IPS-18a (cell line): ENCODE measurements at regions not wholly inside any gene's neighbourhood (a gene's known extent, or its start where the extent isn't known, plus 50 kb on each side); places are given as distances from the start of the nearest gene placed in this dataset.

Source experiments
- H3K27ac ChIP-seq: one replicate; pipeline ENCODE4 v1.5.1; 2013; ENCODE audit warnings: low read length
- H3K27me3 ChIP-seq: one replicate; pipeline ENCODE4 v1.6.1; 2013; ENCODE audit warnings: mild to moderate bottlenecking, low read length; ENCODE audit not compliant: control insufficient read depth, insufficient read depth
- H3K36me3 ChIP-seq: one replicate; pipeline ENCODE4 v1.6.1; 2013; ENCODE audit warnings: low read depth, low read length; ENCODE audit not compliant: control insufficient read depth
- H3K4me1 ChIP-seq: one replicate; pipeline ENCODE4 v1.6.1; 2013; ENCODE audit warnings: low read depth, low read length; ENCODE audit not compliant: control insufficient read depth
- H3K4me3 ChIP-seq: one replicate; pipeline ENCODE4 v1.5.1; 2013; ENCODE audit warnings: low read length
- H3K9ac ChIP-seq: one replicate; pipeline ENCODE4 v1.6.1; 2013; ENCODE audit warnings: mild to moderate bottlenecking, low read length, moderate library complexity
- H3K9me3 ChIP-seq: one replicate; pipeline ENCODE4 v1.6.1; 2013; ENCODE audit warnings: low read depth, low read length; ENCODE audit not compliant: control insufficient read depth

GRCh38 chr18:75644871-75645270 lies 217.4 kb upstream of the SMIM21 start:
- no peak overlapping the region for H3K4me3 ChIP-seq
- no peaks in the 10 kb centered on the region for H3K9me3 ChIP-seq
- no peaks in the 10 kb centered on the region for H3K36me3 ChIP-seq
- H3K4me1 ChIP-seq, result no peaks in the 10 kb centered on the region
- H3K27me3 ChIP-seq, result no peaks in the 10 kb centered on the region
- H3K9ac ChIP-seq, result no peak overlapping the region
- no peak overlapping the region for H3K27ac ChIP-seq

GRCh38 chr18:75643083-75643482 lies 215.6 kb upstream of the SMIM21 start:
- H3K4me1 ChIP-seq, result peaks cover 11% of the 10 kb centered on the region
- no peak overlapping the region for H3K27ac ChIP-seq
- no peak overlapping the region for H3K9ac ChIP-seq
- no peaks in the 10 kb centered on the region for H3K9me3 ChIP-seq
- no peak overlapping the region for H3K4me3 ChIP-seq
- H3K36me3 ChIP-seq, result no peaks in the 10 kb centered on the region
- no peaks in the 10 kb centered on the region for H3K27me3 ChIP-seq

- H3K9ac ChIP-seq, result no peak overlapping the region
- no peaks in the 10 kb centered on the region for H3K27me3 ChIP-seq
- H3K9me3 ChIP-seq, result no peaks in the 10 kb centered on the region
- no peak overlapping the region for H3K4me3 ChIP-seq
- H3K36me3 ChIP-seq, result no peaks in the 10 kb centered on the region
- peaks cover 13% of the 10 kb centered on the region for H3K4me1 ChIP-seq
- no peak overlapping the region for H3K27ac ChIP-seq
Measured at GRCh38 chr18:75639472-75639831, 211.9 kb upstream of the SMIM21 start.

GRCh38 chr18:75638776-75639471 lies 211.4 kb upstream of the SMIM21 start:
- no peak overlapping the region for H3K27ac ChIP-seq
- H3K9me3 ChIP-seq, result no peaks in the 10 kb centered on the region
- peaks cover 13% of the 10 kb centered on the region for H3K4me1 ChIP-seq
- H3K4me3 ChIP-seq, result peak overlapping the region; percentile 32
- H3K36me3 ChIP-seq, result no peaks in the 10 kb centered on the region
- no peaks in the 10 kb centered on the region for H3K27me3 ChIP-seq
- H3K9ac ChIP-seq, result peak overlapping the region; percentile 55

GRCh38 chr18:75638223-75638775 lies 210.8 kb upstream of the SMIM21 start:
- Histone ChIP-seq H3K27ac (no peak overlapping the region), H3K9me3 (no peaks in the 10 kb centered on the region), H3K9ac (peak overlapping the region; percentile 55), H3K4me1 (peaks cover 13% of the 10 kb centered on the region), H3K27me3 (no peaks in the 10 kb centered on the region), H3K36me3 (no peaks in the 10 kb centered on the region), H3K4me3 (peak overlapping the region; percentile 32)

- H3K36me3 ChIP-seq, result no peaks in the 10 kb centered on the region
- no peak overlapping the region for H3K9ac ChIP-seq
- H3K27me3 ChIP-seq, result no peaks in the 10 kb centered on the region
Measured at GRCh38 chr18:75635096-75635495, 207.6 kb upstream of the SMIM21 start.

GRCh38 chr18:75625966-75626365 lies 198.5 kb upstream of the SMIM21 start:
- Histone ChIP-seq H3K27ac (no peak overlapping the region), H3K4me1 (no peaks in the 10 kb centered on the region), H3K9ac (no peak overlapping the region), H3K27me3 (no peaks in the 10 kb centered on the region), H3K9me3 (no peaks in the 10 kb centered on the region), H3K4me3 (no peak overlapping the region), H3K36me3 (no peaks in the 10 kb centered on the region)

More at GRCh38 chr18:75635096-75635495, 207.6 kb upstream of the SMIM21 start:
- no peak overlapping the region for H3K27ac ChIP-seq
- H3K4me3 ChIP-seq, result no peak overlapping the region
- peaks cover 13% of the 10 kb centered on the region for H3K4me1 ChIP-seq
- no peaks in the 10 kb centered on the region for H3K9me3 ChIP-seq

GRCh38 chr18:75624869-75625268 lies 197.4 kb upstream of the SMIM21 start:
- no peak overlapping the region for H3K4me3 ChIP-seq

GRCh38 chr18:75621818-75622217 lies 194.3 kb upstream of the SMIM21 start:
- Histone ChIP-seq H3K4me1 (no peaks in the 10 kb centered on the region), H3K27me3 (no peaks in the 10 kb centered on the region), H3K27ac (no peak overlapping the region), H3K4me3 (no peak overlapping the region), H3K36me3 (no peaks in the 10 kb centered on the region), H3K9ac (no peak overlapping the region), H3K9me3 (no peaks in the 10 kb centered on the region)

More at GRCh38 chr18:75624869-75625268, 197.4 kb upstream of the SMIM21 start:
- Histone ChIP-seq H3K4me1 (no peaks in the 10 kb centered on the region), H3K27me3 (no peaks in the 10 kb centered on the region), H3K9me3 (no peaks in the 10 kb centered on the region), H3K27ac (no peak overlapping the region), H3K36me3 (no peaks in the 10 kb centered on the region), H3K9ac (no peak overlapping the region)

GRCh38 chr18:75618146-75618545 lies 190.6 kb upstream of the SMIM21 start:
- Histone ChIP-seq H3K9me3 (no peaks in the 10 kb centered on the region), H3K36me3 (no peaks in the 10 kb centered on the region), H3K4me3 (no peak overlapping the region), H3K27ac (no peak overlapping the region), H3K4me1 (no peaks in the 10 kb centered on the region), H3K27me3 (no peaks in the 10 kb centered on the region), H3K9ac (no peak overlapping the region)

- Histone ChIP-seq H3K4me1 (peaks cover 7% of the 10 kb centered on the region), H3K27ac (no peak overlapping the region), H3K27me3 (no peaks in the 10 kb centered on the region), H3K36me3 (no peaks in the 10 kb centered on the region), H3K4me3 (no peak overlapping the region), H3K9ac (no peak overlapping the region), H3K9me3 (no peaks in the 10 kb centered on the region)
Measured at GRCh38 chr18:75612456-75612855, 185.0 kb upstream of the SMIM21 start.

- no peak overlapping the region for H3K27ac ChIP-seq
- no peak overlapping the region for H3K4me3 ChIP-seq
- no peaks in the 10 kb centered on the region for H3K27me3 ChIP-seq
- no peaks in the 10 kb centered on the region for H3K9me3 ChIP-seq
- H3K9ac ChIP-seq, result no peak overlapping the region
- H3K36me3 ChIP-seq, result no peaks in the 10 kb centered on the region
- peaks cover 7% of the 10 kb centered on the region for H3K4me1 ChIP-seq
Measured at GRCh38 chr18:75607701-75608100, 180.2 kb upstream of the SMIM21 start.
